NOMO-1 treated with DMSO at 0.1 percent for 48 hours (cell line): ENCODE measurements at regions not wholly inside any gene's neighbourhood (a gene's known extent, or its start where the extent isn't known, plus 50 kb on each side); places are given as distances from the start of the nearest gene placed in this dataset.

Experiments used
- DNase-seq: peaks from one replicate; lab custom pipeline; 2025; ENCODE audit not compliant: unreplicated experiment; lab: John Stamatoyannopoulos, UW

- no peak for DNase-seq
These were observed 222.6 kb upstream of the PCDH18 start for GRCh38 chr4:137754652-137755471.

- no peak for DNase-seq
These were observed 217.2 kb upstream of the PCDH18 start for GRCh38 chr4:137749466-137749865.

GRCh38 chr4:137748616-137749015 lies 216.3 kb upstream of the PCDH18 start:
- no peak for DNase-seq

- DNase-seq: no peak
These were observed 207.8 kb upstream of the PCDH18 start for GRCh38 chr4:137740141-137740540.

GRCh38 chr4:137739391-137739790 lies 207.1 kb upstream of the PCDH18 start:
- no peak for DNase-seq

GRCh38 chr4:137738375-137738990 lies 206.2 kb upstream of the PCDH18 start:
- DNase-seq: no peak

- DNase-seq: no peak
These were observed 203.3 kb upstream of the PCDH18 start for GRCh38 chr4:137735561-137736104.

GRCh38 chr4:137733174-137734141 lies 201.2 kb upstream of the PCDH18 start:
- peak; percentile 8 for DNase-seq

- no peak for DNase-seq
These were observed 190.6 kb upstream of the PCDH18 start for GRCh38 chr4:137722910-137723309.

GRCh38 chr4:137711502-137711901 lies 179.2 kb upstream of the PCDH18 start:
- no peak for DNase-seq

GRCh38 chr4:137707626-137708025 lies 175.3 kb upstream of the PCDH18 start:
- no peak for DNase-seq

- no peak for DNase-seq
These were observed 174.9 kb upstream of the PCDH18 start for GRCh38 chr4:137707102-137707620.

GRCh38 chr4:137705171-137705783 lies 173.0 kb upstream of the PCDH18 start:
- peak; percentile 86 for DNase-seq

GRCh38 chr4:137703195-137703594 lies 170.9 kb upstream of the PCDH18 start:
- no peak for DNase-seq

- DNase-seq: no peak
These were observed 170.2 kb upstream of the PCDH18 start for GRCh38 chr4:137702512-137702911.

GRCh38 chr4:137701401-137701800 lies 169.1 kb upstream of the PCDH18 start:
- no peak for DNase-seq

- no peak for DNase-seq
These were observed 168.5 kb upstream of the PCDH18 start for GRCh38 chr4:137700751-137701150.

- DNase-seq: no peak
These were observed 167.8 kb upstream of the PCDH18 start for GRCh38 chr4:137700072-137700471.

GRCh38 chr4:137694138-137694537 lies 161.8 kb upstream of the PCDH18 start:
- no peak for DNase-seq

GRCh38 chr4:137693641-137694040 lies 161.3 kb upstream of the PCDH18 start:
- DNase-seq: no peak
